Vagina (tissue), 2 donors: ENCODE measurements at regions not wholly inside any gene's neighbourhood (a gene's known extent, or its start where the extent isn't known, plus 50 kb on each side); places are given as distances from the start of the nearest gene placed in this dataset.

Experiments
- DNase-seq, 2 donors: peaks; one replicate each; pipeline ENCODE4 v3.0.0-alpha.2; 2017; ENCODE audit errors: extremely low spot score in 2 of 2
- H3K27ac ChIP-seq: fragments of 200-600 bp; sonication (generic); one replicate; pipeline ENCODE4 v1.5.1; 2019
- H3K27me3 ChIP-seq: fragments of 200-600 bp; sonication (generic); one replicate; pipeline ENCODE4 v1.5.1; 2019
- H3K36me3 ChIP-seq, 2 donors: fragments of 200-600 bp; sonication (generic); one replicate each; pipeline ENCODE4 v1.5.1; 2017 to 2019
- H3K4me1 ChIP-seq: fragments of 200-600 bp; sonication (generic); one replicate; pipeline ENCODE4 v1.5.1; 2019
- H3K4me3 ChIP-seq, 2 donors: fragments of 200-600 bp; sonication (generic); 1 replicate in 1 of 2; 2 replicates in 1 of 2; pipeline ENCODE4 v1.5.1; 2016 to 2019
- H3K9me3 ChIP-seq: fragments of 200-600 bp; sonication (generic); one replicate; pipeline ENCODE4 v1.5.1; 2019
- CTCF ChIP-seq, 3 experiments: fragments of 450-650 bp in 2 of 3; fragments of 200-600 bp in 1 of 3; sonication (generic) in 1 of 3; IDR thresholded peaks; one replicate each; pipeline ENCODE4 v1.5.1; 2017 to 2019; ENCODE audit warnings: antibody characterized with exemption in 3 of 3, mild to moderate bottlenecking in 2 of 3, moderate library complexity in 2 of 3
- POLR2A ChIP-seq, 2 donors: fragments of 450-650 bp; IDR thresholded peaks; one replicate each; pipeline ENCODE4 v1.6.1; 2017; ENCODE audit warnings: antibody characterized with exemption in 2 of 2, mild to moderate bottlenecking in 2 of 2, moderate library complexity in 2 of 2
- POLR2AphosphoS5 ChIP-seq, 2 donors: sonication (generic); formaldehyde crosslinking; IDR thresholded peaks; one replicate each; pipeline ENCODE4 v1.9.0; 2017; ENCODE audit warnings: antibody characterized with exemption in 2 of 2, mild to moderate bottlenecking in 2 of 2, low read depth in 1 of 2; ENCODE audit not compliant: insufficient read depth in 1 of 2
- intact Hi-C: fragments of 100-400 bp; cut with DNase I; formaldehyde crosslinking; loops from one replicate; pipeline ENCODE4 v1.15.1; 2023

- H3K9me3 ChIP-seq, result no peaks in the 10 kb centered on the region
- H3K4me3 ChIP-seq, result no peak overlapping the region
- intact Hi-C loops, result no loop called here
- no peak for DNase-seq
- H3K27me3 ChIP-seq, result no peaks in the 10 kb centered on the region
- TF ChIP-seq CTCF (IDR thresholded peaks at IDR 0.05), result no peak
- no peak for TF ChIP-seq POLR2A (IDR thresholded peaks at IDR 0.05)
- TF ChIP-seq POLR2AphosphoS5 (IDR thresholded peaks at IDR 0.05; ENCODE audit: insufficient read depth in 1 of 2, low read depth in 1 of 2), result no peak
- H3K27ac ChIP-seq, result no peak overlapping the region
- H3K36me3 ChIP-seq, result no peaks in the 10 kb centered on the region
- H3K4me1 ChIP-seq, result peaks cover 4% of the 10 kb centered on the region
Observed at GRCh38 chr2:160674146-160674750, 180.6 kb upstream of the RBMS1 start.

GRCh38 chr2:160679686-160680085, 186.1 kb upstream of the RBMS1 start:
- no peak for DNase-seq
- Histone ChIP-seq H3K27me3 (no peaks in the 10 kb centered on the region), H3K27ac (no peak overlapping the region), H3K4me3 (no peak overlapping the region), H3K4me1 (no peaks in the 10 kb centered on the region), H3K9me3 (no peaks in the 10 kb centered on the region), H3K36me3 (no peaks in the 10 kb centered on the region)
- intact Hi-C loops, result no loop called here
- TF ChIP-seq POLR2A (IDR thresholded peaks at IDR 0.05) (no peak), POLR2AphosphoS5 (IDR thresholded peaks at IDR 0.05; ENCODE audit: insufficient read depth in 1 of 2, low read depth in 1 of 2) (no peak), CTCF (IDR thresholded peaks at IDR 0.05) (no peak)

DNA sequence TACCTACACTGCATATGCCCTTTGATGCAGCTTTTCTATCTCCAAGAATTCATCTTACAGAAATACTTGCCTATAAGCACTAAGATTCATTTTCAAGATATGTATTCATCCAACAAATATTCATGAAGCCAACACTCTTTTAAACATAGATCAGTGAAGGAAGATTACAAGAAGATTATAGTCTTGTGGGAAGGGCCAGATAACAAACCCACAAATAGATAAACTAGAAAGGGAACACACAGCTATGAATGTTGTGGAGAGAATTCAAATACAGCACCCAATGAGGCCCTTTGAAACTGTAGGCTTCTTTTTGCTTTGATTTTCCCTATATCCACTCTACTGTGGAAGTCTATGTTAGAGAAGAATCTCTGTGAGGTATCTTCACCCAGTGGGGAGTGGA, 186.7 kb upstream of the RBMS1 start:
- DNase-seq, result no peak

DNA sequence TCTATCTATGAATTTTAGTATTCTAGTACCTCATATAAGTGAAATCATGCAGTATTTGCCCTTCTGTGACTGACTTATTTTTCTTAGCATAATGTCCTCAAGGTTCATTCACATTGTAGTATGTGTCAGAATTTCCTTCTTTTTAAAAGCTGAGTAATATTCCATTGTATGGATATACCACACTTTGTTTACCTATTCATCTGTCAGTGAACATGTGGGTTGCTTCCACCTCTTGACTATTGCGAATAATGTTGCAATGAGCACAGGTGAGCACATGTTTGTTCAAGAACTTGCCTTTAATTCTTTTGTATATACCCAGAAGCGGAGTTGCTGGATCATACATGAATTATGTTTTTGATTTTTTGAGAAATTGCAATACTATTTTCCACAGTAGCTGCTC, 187.4 kb upstream of the RBMS1 start:
- DNase-seq, result no peak
- H3K36me3 ChIP-seq, result no peaks in the 10 kb centered on the region
- H3K27ac ChIP-seq, result no peak overlapping the region
- H3K9me3 ChIP-seq, result no peaks in the 10 kb centered on the region
- no peak overlapping the region for H3K4me3 ChIP-seq
- intact Hi-C loops, result no loop called here
- H3K4me1 ChIP-seq, result no peaks in the 10 kb centered on the region
- H3K27me3 ChIP-seq, result no peaks in the 10 kb centered on the region
- no peak for TF ChIP-seq POLR2AphosphoS5 (IDR thresholded peaks at IDR 0.05; ENCODE audit: insufficient read depth in 1 of 2, low read depth in 1 of 2)
- TF ChIP-seq POLR2A (IDR thresholded peaks at IDR 0.05), result no peak
- no peak for TF ChIP-seq CTCF (IDR thresholded peaks at IDR 0.05)

More for the DNA sequence above, 186.7 kb upstream of the RBMS1 start:
- intact Hi-C loops, result no loop called here
- no peak overlapping the region for H3K4me3 ChIP-seq
- H3K9me3 ChIP-seq, result no peaks in the 10 kb centered on the region
- H3K4me1 ChIP-seq, result no peaks in the 10 kb centered on the region
- no peaks in the 10 kb centered on the region for H3K27me3 ChIP-seq
- no peak overlapping the region for H3K27ac ChIP-seq
- no peaks in the 10 kb centered on the region for H3K36me3 ChIP-seq
- TF ChIP-seq POLR2A (IDR thresholded peaks at IDR 0.05), result no peak
- TF ChIP-seq CTCF (IDR thresholded peaks at IDR 0.05), result no peak
- TF ChIP-seq POLR2AphosphoS5 (IDR thresholded peaks at IDR 0.05; ENCODE audit: insufficient read depth in 1 of 2, low read depth in 1 of 2), result no peak

DNA sequence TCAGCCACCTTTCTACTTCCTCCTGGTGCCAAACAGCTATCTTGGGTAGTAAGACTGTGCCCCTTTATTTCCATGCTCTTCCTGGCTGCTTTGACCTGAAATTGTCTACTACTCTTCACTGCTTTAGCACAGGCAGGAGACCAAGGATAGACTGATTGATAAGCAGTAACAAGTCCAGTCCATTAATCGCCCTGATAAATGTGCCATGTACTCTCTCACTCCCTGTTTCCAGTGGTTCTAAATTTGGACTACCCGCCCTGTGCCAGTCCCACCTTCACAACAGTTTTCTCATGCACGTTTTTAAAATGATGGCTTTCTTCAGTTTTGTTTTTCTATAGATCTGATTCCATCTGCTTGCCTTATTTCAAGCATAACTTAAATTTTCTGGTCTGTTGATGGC, 189.6 kb upstream of the RBMS1 start:
- no peak overlapping the region for H3K27ac ChIP-seq

More for the DNA sequence above, 189.6 kb upstream of the RBMS1 start:
- H3K9me3 ChIP-seq, result no peaks in the 10 kb centered on the region
- no peak overlapping the region for H3K4me3 ChIP-seq
- no peaks in the 10 kb centered on the region for H3K36me3 ChIP-seq
- no peak for DNase-seq
- H3K4me1 ChIP-seq, result no peaks in the 10 kb centered on the region
- H3K27me3 ChIP-seq, result no peaks in the 10 kb centered on the region
- TF ChIP-seq POLR2A (IDR thresholded peaks at IDR 0.05) (no peak), CTCF (IDR thresholded peaks at IDR 0.05) (no peak), POLR2AphosphoS5 (IDR thresholded peaks at IDR 0.05; ENCODE audit: insufficient read depth in 1 of 2, low read depth in 1 of 2) (no peak)
- intact Hi-C loops, result no loop called here
